CD14-positive monocyte (primary cell): ENCODE measurements at regions not wholly inside any gene's neighbourhood (a gene's known extent, or its start where the extent isn't known, plus 50 kb on each side); places are given as distances from the start of the nearest gene placed in this dataset.

Source experiments
- DNase-seq, 3 donors: peaks; one replicate each; pipeline ENCODE4 v3.0.0-alpha.2; 2011 to 2022
- H2AFZ ChIP-seq: 2 replicates; pipeline ENCODE4 v1.6.0; 2012; ENCODE audit warnings: mild to moderate bottlenecking, low read depth, low read length, inconsistent platforms; ENCODE audit not compliant: insufficient read depth, poor library complexity, severe bottlenecking
- H3K27ac ChIP-seq, 2 donors: 1 replicate in 1 of 2; 2 replicates in 1 of 2; pipeline ENCODE4 v1.5.1; 2012 to 2013; ENCODE audit warnings: low read length in 2 of 2, control low read depth in 1 of 2, inconsistent platforms in 1 of 2, low read depth in 1 of 2, mild to moderate bottlenecking in 1 of 2
- H3K27me3 ChIP-seq, 2 donors: one replicate each; pipeline versions ENCODE4 v1.6.0 to v1.6.1; 2011 to 2013; ENCODE audit warnings: low read length in 2 of 2; ENCODE audit not compliant: control insufficient read depth in 2 of 2, insufficient read depth in 2 of 2
- H3K36me3 ChIP-seq, 2 donors: replicated peaks in 1 of 2; 1 replicate in 1 of 2; 2 replicates in 1 of 2; pipeline versions ENCODE4 v1.5.1 to v1.6.1; 2012 to 2013; ENCODE audit warnings: low read length in 2 of 2, control low read depth in 1 of 2, inconsistent platforms in 1 of 2, mild to moderate bottlenecking in 1 of 2; ENCODE audit not compliant: insufficient read depth in 2 of 2, control insufficient read depth in 1 of 2
- H3K4me1 ChIP-seq, 2 donors: 1 replicate in 1 of 2; 2 replicates in 1 of 2; pipeline versions ENCODE4 v1.5.1 to v1.6.1; 2012 to 2013; ENCODE audit warnings: low read length in 2 of 2, control low read depth in 1 of 2, inconsistent platforms in 1 of 2, mild to moderate bottlenecking in 1 of 2, moderate library complexity in 1 of 2; ENCODE audit not compliant: insufficient read depth in 2 of 2, control insufficient read depth in 1 of 2
- H3K4me2 ChIP-seq: replicated peaks from 2 replicates; pipeline ENCODE3; 2012; ENCODE audit warnings: low read length, moderate library complexity, mild to moderate bottlenecking; ENCODE audit not compliant: poor library complexity, severe bottlenecking; ENCODE audit errors: extremely low read depth
- H3K4me3 ChIP-seq, 3 experiments: fragments of 200-600 bp in 1 of 3; sonication (generic) in 1 of 3; replicated peaks in 1 of 3; 1 replicate in 2 of 3; 2 replicates in 1 of 3; pipeline ENCODE4 v1.5.1; 2011 to 2013; ENCODE audit warnings: low read length in 3 of 3, mild to moderate bottlenecking in 3 of 3, control low read depth in 2 of 3, low read depth in 2 of 3, inconsistent platforms in 1 of 3, moderate library complexity in 1 of 3
- H3K79me2 ChIP-seq: 2 replicates; pipeline ENCODE4 v1.6.0; 2012; ENCODE audit warnings: mild to moderate bottlenecking, control low read depth, inconsistent platforms, low read length, moderate library complexity; ENCODE audit not compliant: insufficient read depth
- H3K9ac ChIP-seq: 2 replicates; pipeline ENCODE4 v1.6.0; 2017; ENCODE audit warnings: low read length, mild to moderate bottlenecking; ENCODE audit not compliant: insufficient read depth, poor library complexity, severe bottlenecking
- H3K9me3 ChIP-seq, 2 donors: replicated peaks in 1 of 2; 1 replicate in 1 of 2; 2 replicates in 1 of 2; pipeline versions ENCODE4 v1.5.1 to v1.6.1; 2012 to 2013; ENCODE audit warnings: low read length in 2 of 2, control low read depth in 1 of 2; ENCODE audit not compliant: control insufficient read depth in 1 of 2, insufficient read depth in 1 of 2
- H4K20me1 ChIP-seq: 2 replicates; pipeline ENCODE4 v1.6.0; 2012; ENCODE audit warnings: mild to moderate bottlenecking, low read length, control low read depth, moderate library complexity; ENCODE audit not compliant: insufficient read depth
- H3K27ac Mint-ChIP-seq, 7 donors: one replicate each; pipeline ENCODE4 v1.8.0; 2020; ENCODE audit warnings: mild to moderate bottlenecking in 7 of 7, mixed read lengths in 7 of 7, moderate library complexity in 6 of 7, inconsistent platforms in 2 of 7
- H3K27me3 Mint-ChIP-seq, 3 donors: one replicate each; pipeline ENCODE4 v1.8.0; 2021 to 2022; ENCODE audit warnings: low read depth in 3 of 3, mild to moderate bottlenecking in 3 of 3, mixed read lengths in 3 of 3, moderate library complexity in 3 of 3, inconsistent platforms in 1 of 3
- H3K36me3 Mint-ChIP-seq, 2 donors: one replicate each; pipeline ENCODE4 v1.8.0; 2020; ENCODE audit warnings: mixed read lengths in 2 of 2, inconsistent platforms in 1 of 2, mild to moderate bottlenecking in 1 of 2
- H3K4me1 Mint-ChIP-seq: one replicate; pipeline ENCODE4 v1.8.0; 2020; ENCODE audit warnings: mild to moderate bottlenecking, mixed read lengths
- H3K4me3 Mint-ChIP-seq, 2 donors: one replicate each; pipeline ENCODE4 v1.8.0; 2020; ENCODE audit warnings: mild to moderate bottlenecking in 2 of 2, mixed read lengths in 2 of 2, moderate library complexity in 1 of 2
- H3K9me3 Mint-ChIP-seq, 7 donors: one replicate each; pipeline ENCODE4 v1.8.0; 2020 to 2022; ENCODE audit warnings: mixed read lengths in 7 of 7, mild to moderate bottlenecking in 6 of 7, moderate library complexity in 6 of 7, inconsistent platforms in 2 of 7
- CTCF ChIP-seq: fragments of 200-600 bp; IDR thresholded peaks from one replicate; pipeline ENCODE4 v1.8.0; 2022; ENCODE audit warnings: antibody characterized with exemption, mild to moderate bottlenecking
- WGBS: methylation state at CpG from one replicate; pipeline ENCODE4 v1.1.5; 2013; ENCODE audit warnings: missing lambda C conversion rate; ENCODE audit not compliant: insufficient coverage; 5-methylcytosine and 5-hydroxymethylcytosine counted together
- intact Hi-C, 2 donors: fragments of 100-400 bp; cut with micrococcal nuclease; formaldehyde crosslinking; loops; one replicate each; pipeline versions ENCODE4 v1.15.0 to v1.15.1; 2023

- 96% methylated on average over 7 of the region's 9 CpGs for WGBS
- H3K4me1 Mint-ChIP-seq, result peaks cover 7% of the 10 kb centered on the region
- Histone ChIP-seq H3K4me3 (no peak overlapping the region), H3K27ac (no peak overlapping the region), H3K79me2 (no peaks in the 10 kb centered on the region), H3K36me3 (no peaks in the 10 kb centered on the region), H3K4me1 (no peaks in the 10 kb centered on the region), H3K27me3 (no peaks in the 10 kb centered on the region), H3K9ac (no peak overlapping the region), H3K9me3 (peaks cover 0 to 18% of the 10 kb centered on the region in 2 donors), H4K20me1 (no peaks in the 10 kb centered on the region), H3K4me2 (no peak overlapping the region), H2AFZ (no peak overlapping the region)
- H3K4me3 Mint-ChIP-seq, result no peak overlapping the region
- H3K9me3 Mint-ChIP-seq, result peaks cover 7 to 19% (median 15%) of the 10 kb centered on the region in 7 donors
- intact Hi-C loops, result no loop called here
- no peaks in the 10 kb centered on the region for H3K36me3 Mint-ChIP-seq
- H3K27me3 Mint-ChIP-seq, result peaks cover 0 to 4% (median 1%) of the 10 kb centered on the region in 3 donors
- no peak for TF ChIP-seq CTCF
- no peak overlapping the region for H3K27ac Mint-ChIP-seq
- no peak for DNase-seq
Observed at GRCh38 chr5:4019009-4019769, 423.6 kb downstream of the IRX1 start.

GRCh38 chr5:4019841-4020240, 424.2 kb downstream of the IRX1 start:
- no peak for TF ChIP-seq CTCF

More at GRCh38 chr5:4019841-4020240, 424.2 kb downstream of the IRX1 start:
- no peaks in the 10 kb centered on the region for H3K36me3 Mint-ChIP-seq
- no peak overlapping the region for H3K4me3 Mint-ChIP-seq
- H4K20me1 ChIP-seq, result no peaks in the 10 kb centered on the region
- H3K27ac ChIP-seq, result no peak overlapping the region
- peaks cover 0 to 1% (median 1%) of the 10 kb centered on the region in 3 donors for H3K27me3 Mint-ChIP-seq
- no peaks in the 10 kb centered on the region for H3K27me3 ChIP-seq
- H3K4me2 ChIP-seq, result no peak overlapping the region
- peaks cover 7% of the 10 kb centered on the region for H3K4me1 Mint-ChIP-seq
- H3K79me2 ChIP-seq, result no peaks in the 10 kb centered on the region
- no peak overlapping the region for H3K27ac Mint-ChIP-seq
- peaks cover 7 to 19% (median 16%) of the 10 kb centered on the region in 7 donors for H3K9me3 Mint-ChIP-seq
- no peak overlapping the region for H2AFZ ChIP-seq
- no peak overlapping the region for H3K4me3 ChIP-seq
- H3K4me1 ChIP-seq, result no peaks in the 10 kb centered on the region
- intact Hi-C loops, result no loop called here
- 96% methylated on average over 5 of the region's 6 CpGs for WGBS
- H3K9me3 ChIP-seq, result peaks cover 0 to 18% of the 10 kb centered on the region in 2 donors
- H3K36me3 ChIP-seq, result no peaks in the 10 kb centered on the region
- H3K9ac ChIP-seq, result no peak overlapping the region
- no peak for DNase-seq
